Kidney (tissue), 13 donors: ENCODE measurements at regions not wholly inside any gene's neighbourhood (a gene's known extent, or its start where the extent isn't known, plus 50 kb on each side); places are given as distances from the start of the nearest gene placed in this dataset.

Experiments used
- DNase-seq, 5 donors: peaks; one replicate each; pipeline ENCODE4 v3.0.0-alpha.2; 2013 to 2020
- FAIRE-seq: peaks from 2 replicates; lab custom pipeline; 2012; peaks lifted over from hg19 to GRCh38; lab: Jason Lieb, UNC
- H3K27ac ChIP-seq, 2 donors: one replicate each; pipeline ENCODE4 v1.7.0; 2013; ENCODE audit warnings: low read depth in 2 of 2, low read length in 2 of 2, inconsistent platforms in 1 of 2
- H3K27me3 ChIP-seq: one replicate; pipeline ENCODE4 v1.7.1; 2013; ENCODE audit warnings: low read length, inconsistent platforms; ENCODE audit not compliant: control insufficient read depth, insufficient read depth
- H3K36me3 ChIP-seq, 3 donors: one replicate each; pipeline versions ENCODE4 v1.7.0 to v1.7.1; 2013; ENCODE audit warnings: low read length in 3 of 3, control low read depth in 1 of 3, inconsistent platforms in 1 of 3; ENCODE audit not compliant: insufficient read depth in 3 of 3, control insufficient read depth in 2 of 3
- H3K4me1 ChIP-seq, 3 donors: one replicate each; pipeline versions ENCODE4 v1.7.0 to v1.7.1; 2013; ENCODE audit warnings: low read length in 3 of 3, inconsistent platforms in 1 of 3, low read depth in 1 of 3; ENCODE audit not compliant: control insufficient read depth in 2 of 3, insufficient read depth in 2 of 3
- H3K4me3 ChIP-seq, 3 donors: one replicate each; pipeline versions ENCODE4 v1.7.0 to v1.8.1; 2013; ENCODE audit warnings: low read length in 3 of 3, control low read depth in 1 of 3, inconsistent platforms in 1 of 3
- H3K9ac ChIP-seq, 3 donors: one replicate each; pipeline versions ENCODE4 v1.7.0 to v1.7.1; 2013; ENCODE audit warnings: low read length in 3 of 3, control low read depth in 1 of 3, inconsistent platforms in 1 of 3
- H3K9me3 ChIP-seq, 3 donors: one replicate each; pipeline versions ENCODE4 v1.7.0 to v1.7.1; 2013; ENCODE audit warnings: low read length in 3 of 3, control low read depth in 1 of 3, inconsistent platforms in 1 of 3; ENCODE audit not compliant: control insufficient read depth in 2 of 3, insufficient read depth in 1 of 3
- CTCF ChIP-seq: IDR thresholded peaks from 3 replicates; pipeline ENCODE4 v1.5.1; 2012; ENCODE audit warnings: mild to moderate bottlenecking, moderate library complexity, borderline replicate concordance; ENCODE audit not compliant: insufficient read depth; ENCODE audit errors: extremely low read depth
- intact Hi-C: fragments of 100-400 bp; cut with DNase I; formaldehyde crosslinking; loops from one replicate; pipeline ENCODE4 v1.11.1; 2022
- donor health status: control.
- donor health status: control.
- donor health status: control.
- donor health status: control.
- donor health status: control.
- donor health status: DM: yes; HTN: yes; CAD: no.
- donor health status: Normal renal cell carcinoma (clear cell type).

GRCh38 chr13:73224703-73225102 lies 165.9 kb downstream of the KLF5 start:
- no peak for TF ChIP-seq CTCF
- Histone ChIP-seq H3K27me3 (no peaks in the 10 kb centered on the region), H3K36me3 (no peaks in the 10 kb centered on the region), H3K4me3 (no peak overlapping the region), H3K4me1 (no peaks in the 10 kb centered on the region), H3K9ac (no peak overlapping the region), H3K27ac (no peak overlapping the region), H3K9me3 (no peaks in the 10 kb centered on the region)
- intact Hi-C loops, result no loop called here
- FAIRE-seq, result no peak
- no peak for DNase-seq

- Histone ChIP-seq H3K4me3 (no peak overlapping the region), H3K4me1 (no peaks in the 10 kb centered on the region), H3K9me3 (no peaks in the 10 kb centered on the region), H3K27me3 (no peaks in the 10 kb centered on the region), H3K9ac (no peak overlapping the region), H3K27ac (no peak overlapping the region), H3K36me3 (no peaks in the 10 kb centered on the region)
- no peak for TF ChIP-seq CTCF
- no peak for FAIRE-seq
- DNase-seq, result no peak
- intact Hi-C loops, result no loop called here
Measured at GRCh38 chr13:73223372-73223781, 164.6 kb downstream of the KLF5 start.

GRCh38 chr13:73222627-73223305 lies 164.0 kb downstream of the KLF5 start:
- Histone ChIP-seq H3K27ac (no peak overlapping the region), H3K36me3 (no peaks in the 10 kb centered on the region), H3K9me3 (no peaks in the 10 kb centered on the region), H3K4me3 (no peak overlapping the region), H3K4me1 (no peaks in the 10 kb centered on the region), H3K9ac (no peak overlapping the region), H3K27me3 (no peaks in the 10 kb centered on the region)
- DNase-seq, result no peak
- no peak for FAIRE-seq
- no peak for TF ChIP-seq CTCF
- intact Hi-C loops, result no loop called here
